ENCODE measurements at regions not wholly inside any gene's neighbourhood (a gene's known extent, or its start where the extent isn't known, plus 50 kb on each side); places are given as distances from the start of the nearest gene placed in this dataset.
"Not testable (repeated sequence)": the region's sequence is repeated elsewhere in the genome, so short reads cannot be mapped to it uniquely, and the experiment has no call there.

GRCh38 chr2:365367-366275 lies 77.7 kb upstream of the ALKAL2 start:
- TF ChIP-seq CTCF (conservative IDR thresholded peaks at IDR 0.05; ENCODE audit: low read depth, low read length): no peak
- DNase-seq (ENCODE audit: low read depth): no peak
- H3K4me3 ChIP-seq (ENCODE audit: low read depth, low read length): no peak overlapping the region

GRCh38 chr2:363824-364470 lies 76.1 kb upstream of the ALKAL2 start:
- no peak overlapping the region for H3K4me3 ChIP-seq (ENCODE audit: low read depth, low read length)
- no peak for TF ChIP-seq CTCF (conservative IDR thresholded peaks at IDR 0.05; ENCODE audit: low read depth, low read length)
- DNase-seq (ENCODE audit: low read depth): no peak

- no peak for DNase-seq (ENCODE audit: low read depth)
- H3K4me3 ChIP-seq (ENCODE audit: low read depth, low read length): no peak overlapping the region
- no peak for TF ChIP-seq CTCF (conservative IDR thresholded peaks at IDR 0.05; ENCODE audit: low read depth, low read length)
These were observed 75.0 kb upstream of the ALKAL2 start for GRCh38 chr2:362924-363323.

- no peak overlapping the region for H3K4me3 ChIP-seq (ENCODE audit: low read depth, low read length)
- DNase-seq (ENCODE audit: low read depth): no peak
- no peak for TF ChIP-seq CTCF (conservative IDR thresholded peaks at IDR 0.05; ENCODE audit: low read depth, low read length)
These were observed 72.2 kb upstream of the ALKAL2 start for GRCh38 chr2:360124-360523.

- DNase-seq (ENCODE audit: low read depth): no peak
- no peak for TF ChIP-seq CTCF (conservative IDR thresholded peaks at IDR 0.05; ENCODE audit: low read depth, low read length)
- H3K4me3 ChIP-seq (ENCODE audit: low read depth, low read length): no peak overlapping the region
These were observed 71.2 kb upstream of the ALKAL2 start for GRCh38 chr2:359047-359446.

- TF ChIP-seq CTCF (conservative IDR thresholded peaks at IDR 0.05; ENCODE audit: low read depth, low read length): no peak
- DNase-seq (ENCODE audit: low read depth): no peak
- H3K4me3 ChIP-seq (ENCODE audit: low read depth, low read length): no peak overlapping the region
These were observed 69.9 kb upstream of the ALKAL2 start for GRCh38 chr2:357811-358210.

GRCh38 chr2:356304-356703 lies 68.4 kb upstream of the ALKAL2 start:
- not testable (repeated sequence) for DNase-seq (ENCODE audit: low read depth); H3K4me3 ChIP-seq (ENCODE audit: low read depth, low read length)

Data from choroid plexus epithelial cell (primary cell).